CD4-positive, alpha-beta T cell treated with Interleukin-6 at 100 ng/mL for 8 hours (primary cell): ENCODE measurements at regions not wholly inside any gene's neighbourhood (a gene's known extent, or its start where the extent isn't known, plus 50 kb on each side); places are given as distances from the start of the nearest gene placed in this dataset.

Source experiments
- DNase-seq: peaks from one replicate; pipeline ENCODE4 v3.0.0-alpha.2; 2020; ENCODE audit warnings: mixed read lengths, low spot score

DNA sequence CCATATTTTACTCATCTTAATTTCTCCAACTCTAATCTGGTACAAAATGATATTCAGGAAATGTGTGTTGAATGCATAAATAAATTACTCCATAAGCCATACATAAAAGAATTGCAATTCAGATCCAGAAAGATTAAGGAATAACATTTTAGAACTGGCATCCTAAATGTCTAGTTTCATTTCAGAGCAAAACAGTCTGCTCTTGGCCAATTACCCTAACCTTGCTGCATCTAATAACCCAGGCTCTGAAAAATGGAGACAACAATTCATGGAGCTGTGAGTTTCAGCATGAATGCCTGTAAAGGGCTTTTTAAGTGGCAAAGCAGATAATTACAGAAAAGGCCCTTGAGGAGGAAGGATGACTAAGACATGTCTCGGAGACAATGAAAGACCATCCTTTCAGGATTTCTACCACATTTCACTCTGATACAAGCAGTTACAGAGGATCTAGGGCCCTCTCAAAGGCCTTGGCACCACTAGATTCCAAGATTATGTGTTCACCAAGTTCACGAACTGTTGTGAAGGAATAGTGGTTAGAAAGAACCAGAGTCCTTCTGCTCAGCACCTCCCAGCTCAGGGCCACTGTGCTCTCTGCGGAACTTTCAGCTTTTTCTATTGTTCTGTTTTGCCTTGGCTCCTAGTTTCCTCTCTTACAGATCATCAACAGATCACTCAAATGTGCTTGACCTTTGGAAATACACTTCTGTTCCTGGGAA, 157.6 kb upstream of the BLID start:
- DNase-seq, result no peak

DNA sequence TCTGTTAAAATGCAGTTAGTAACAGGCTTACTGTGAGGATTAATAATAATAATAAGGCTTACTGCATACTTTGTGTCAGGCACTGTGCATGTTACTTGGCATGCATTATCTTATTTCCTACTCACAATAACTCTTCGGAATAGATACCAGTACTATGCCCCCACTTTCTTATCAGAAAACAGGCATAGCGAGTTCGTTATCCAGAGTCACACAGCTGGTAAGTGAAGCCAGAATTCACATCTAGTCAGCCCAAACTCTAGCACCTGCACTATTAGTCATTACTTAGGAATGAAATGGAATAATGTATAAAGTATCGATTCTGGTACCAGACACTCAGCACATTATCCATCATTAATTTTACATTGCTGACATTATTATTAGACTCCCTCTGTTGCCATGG, 155.7 kb upstream of the BLID start:
- no peak for DNase-seq

DNA sequence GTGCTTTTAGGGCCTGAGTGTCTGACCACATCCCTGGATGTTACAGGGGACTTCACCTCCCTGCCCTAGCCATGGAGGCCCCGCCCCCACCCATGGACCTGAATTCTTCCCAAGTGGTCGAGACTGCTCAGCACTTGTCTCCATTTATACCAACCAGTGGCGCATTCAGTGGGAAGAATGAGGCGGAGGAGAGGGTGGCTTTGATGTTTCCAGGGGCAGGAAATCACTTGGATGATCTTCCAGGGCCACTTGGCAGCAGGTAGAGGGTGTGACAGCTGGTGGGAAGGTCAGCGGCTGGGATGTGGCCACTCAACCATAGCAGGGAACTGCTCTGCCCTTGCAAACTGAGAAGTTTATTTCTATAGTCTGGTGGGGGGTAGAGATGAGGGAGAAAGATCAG, 155.1 kb upstream of the BLID start:
- no peak for DNase-seq

DNA sequence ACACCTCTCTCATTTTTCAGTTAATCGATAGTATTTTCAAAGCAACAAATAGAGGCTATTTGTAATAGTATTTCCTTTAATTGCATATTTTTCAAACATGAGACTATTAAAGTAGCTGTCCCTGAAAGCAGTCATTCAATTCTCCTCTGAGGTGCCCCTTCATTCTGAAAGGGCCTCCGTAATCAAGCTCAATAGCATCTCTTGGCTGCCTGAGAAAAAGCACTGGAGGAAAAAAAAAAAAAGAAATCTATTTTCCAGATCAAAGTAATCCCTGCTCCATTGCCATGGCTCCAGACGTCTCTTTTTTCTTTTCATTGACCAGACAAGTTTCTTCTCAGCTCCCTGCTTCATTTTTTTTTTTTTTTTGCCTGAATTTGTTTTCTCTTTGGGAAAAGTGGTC, 154.5 kb upstream of the BLID start:
- DNase-seq, result no peak

DNA sequence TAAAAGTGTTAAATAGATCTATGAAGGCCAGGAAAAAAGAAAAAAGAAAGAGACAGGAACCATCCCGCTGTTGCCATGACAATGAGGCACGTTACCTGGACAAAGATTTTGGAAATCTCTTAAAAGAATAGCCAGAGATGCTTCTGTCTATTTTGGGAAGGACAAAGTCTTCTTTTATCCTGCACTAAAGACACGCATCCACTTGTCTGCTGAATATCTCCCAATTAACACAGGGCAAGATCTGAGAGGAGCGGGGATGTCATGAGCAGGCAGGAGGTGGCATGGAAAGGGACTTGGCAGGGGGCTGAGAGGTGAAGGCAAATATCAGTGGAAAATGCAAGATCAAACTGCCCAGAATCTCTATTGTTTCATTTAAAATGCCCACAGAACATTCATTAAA, 153.8 kb upstream of the BLID start:
- no peak for DNase-seq

DNA sequence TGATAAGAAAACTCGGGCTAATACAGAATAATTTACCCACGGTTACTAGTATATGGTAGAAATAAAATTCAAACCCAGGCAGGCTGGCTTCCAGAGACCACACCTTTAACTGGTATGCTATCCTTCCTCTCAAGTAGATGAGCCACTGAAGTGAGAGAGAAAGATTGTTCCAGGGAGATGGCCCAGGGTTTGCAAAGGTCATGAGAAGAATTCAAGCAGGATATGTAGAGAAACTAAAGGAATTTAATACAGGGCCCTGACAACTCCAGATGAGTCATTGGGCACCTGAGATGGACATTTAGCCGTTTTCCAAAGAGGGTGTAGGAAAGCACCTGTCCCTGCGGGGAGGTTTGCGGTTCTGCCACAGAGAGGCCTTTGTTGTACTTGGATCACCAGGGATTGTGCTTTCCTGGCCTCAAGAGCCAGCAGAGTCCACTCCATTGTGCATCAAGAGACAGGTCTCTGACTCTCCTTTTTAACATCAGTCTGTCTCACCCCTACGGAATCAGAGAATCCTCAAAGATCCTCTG, 152.7 kb upstream of the BLID start:
- no peak for DNase-seq

DNA sequence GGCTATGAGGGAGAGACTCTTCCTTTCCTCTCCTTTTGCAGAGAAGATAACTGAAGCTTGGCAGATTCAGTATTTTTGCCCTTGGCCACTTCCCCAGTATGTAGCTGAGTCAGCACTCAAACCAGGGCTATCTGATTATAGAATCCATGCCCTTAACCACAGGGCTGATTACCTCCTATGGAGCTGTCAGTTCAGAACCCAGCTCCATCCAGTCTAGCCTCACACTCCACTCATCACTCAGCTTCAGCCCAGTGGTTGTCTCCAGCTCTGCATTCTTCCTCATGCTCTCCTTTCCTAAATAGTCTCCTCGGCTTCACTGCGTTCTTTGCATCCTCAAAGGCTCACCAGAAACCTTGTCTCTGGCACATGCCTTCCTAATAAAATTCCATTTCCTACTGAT, 151.6 kb upstream of the BLID start:
- no peak for DNase-seq

DNA sequence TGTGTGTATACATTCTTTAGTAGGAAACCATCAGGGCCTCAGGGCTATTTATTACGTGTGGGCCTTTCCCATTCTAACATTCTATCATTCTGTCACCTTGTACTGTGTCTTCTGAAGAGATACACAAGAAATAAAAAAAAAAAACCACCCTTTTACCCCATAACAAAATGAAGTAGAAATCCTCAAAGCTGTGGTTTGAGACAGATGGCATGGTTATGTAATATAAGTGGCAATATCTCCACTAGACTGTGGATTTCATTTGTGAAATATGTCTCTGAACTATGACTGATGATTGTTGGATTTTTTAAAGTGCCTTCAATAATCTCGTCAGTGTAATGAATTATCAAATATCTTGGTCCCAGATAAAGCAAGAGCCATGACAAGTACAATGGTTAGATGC, 150.0 kb upstream of the BLID start:
- no peak for DNase-seq

DNA sequence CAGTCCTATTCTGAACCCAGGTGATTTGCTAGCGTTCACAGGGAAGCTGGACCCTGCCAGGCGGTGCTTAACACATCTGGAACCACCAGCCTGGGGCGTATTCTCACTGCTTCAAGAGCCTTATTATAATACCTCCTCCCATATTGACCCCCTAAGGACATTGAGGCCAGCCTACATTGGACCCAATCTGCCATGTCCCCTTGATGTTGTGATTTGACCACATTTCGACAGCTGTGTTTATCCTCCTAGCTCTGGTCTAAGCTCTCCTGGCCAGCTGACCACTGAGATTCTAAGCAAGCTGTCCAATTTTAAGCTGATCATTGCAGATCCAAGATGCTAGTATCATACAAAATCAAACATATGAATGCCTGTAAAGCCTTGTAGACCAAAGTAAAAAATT, 148.1 kb upstream of the BLID start:
- no peak for DNase-seq

DNA sequence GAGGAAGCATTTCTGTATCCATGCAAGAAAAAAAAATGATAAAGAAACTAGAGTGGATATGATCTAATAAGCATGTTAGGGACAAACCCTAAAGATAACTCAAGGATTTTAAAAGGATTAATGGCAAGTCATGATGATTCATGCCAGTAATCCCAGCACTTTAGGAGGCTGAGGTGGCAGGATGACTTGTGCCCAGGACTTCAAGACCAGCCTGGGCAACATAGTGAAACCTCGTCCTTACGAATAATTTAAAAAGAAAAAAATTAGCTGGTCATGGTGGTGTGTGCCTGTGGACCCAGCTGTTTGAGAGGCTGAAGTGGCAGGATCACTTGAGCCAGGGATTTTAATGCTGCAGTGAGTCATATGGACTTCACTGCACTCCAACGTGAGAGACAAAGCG, 145.5 kb upstream of the BLID start:
- DNase-seq, result no peak

DNA sequence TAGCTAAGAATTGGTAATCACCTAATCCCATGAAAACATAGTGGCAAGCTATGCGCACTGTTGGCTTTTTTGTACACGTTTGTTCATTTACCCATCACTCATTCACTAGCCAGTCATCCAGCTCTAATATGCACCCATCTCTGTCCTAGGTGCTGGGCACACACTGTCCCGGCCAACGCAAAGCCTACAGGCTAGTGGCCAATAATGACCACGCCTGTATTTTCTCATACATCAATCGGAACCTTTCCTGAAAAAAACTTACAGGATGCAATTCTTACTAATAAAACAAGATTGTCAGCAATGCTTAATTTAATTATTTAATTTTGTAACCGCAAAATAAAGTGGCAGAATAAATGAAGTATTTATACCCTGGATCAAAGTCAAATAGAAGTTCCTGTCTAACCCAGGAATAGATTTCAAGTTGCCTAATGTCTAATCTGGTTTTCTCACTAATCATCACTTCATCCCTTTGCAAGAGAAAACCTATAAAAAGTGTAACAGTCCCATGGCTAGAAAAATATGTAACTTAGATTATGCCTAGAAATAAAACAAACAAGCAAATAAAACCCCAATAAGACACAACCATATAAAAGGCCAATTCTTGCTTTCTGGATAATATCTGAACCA, 143.3 kb upstream of the BLID start:
- DNase-seq, result no peak

DNA sequence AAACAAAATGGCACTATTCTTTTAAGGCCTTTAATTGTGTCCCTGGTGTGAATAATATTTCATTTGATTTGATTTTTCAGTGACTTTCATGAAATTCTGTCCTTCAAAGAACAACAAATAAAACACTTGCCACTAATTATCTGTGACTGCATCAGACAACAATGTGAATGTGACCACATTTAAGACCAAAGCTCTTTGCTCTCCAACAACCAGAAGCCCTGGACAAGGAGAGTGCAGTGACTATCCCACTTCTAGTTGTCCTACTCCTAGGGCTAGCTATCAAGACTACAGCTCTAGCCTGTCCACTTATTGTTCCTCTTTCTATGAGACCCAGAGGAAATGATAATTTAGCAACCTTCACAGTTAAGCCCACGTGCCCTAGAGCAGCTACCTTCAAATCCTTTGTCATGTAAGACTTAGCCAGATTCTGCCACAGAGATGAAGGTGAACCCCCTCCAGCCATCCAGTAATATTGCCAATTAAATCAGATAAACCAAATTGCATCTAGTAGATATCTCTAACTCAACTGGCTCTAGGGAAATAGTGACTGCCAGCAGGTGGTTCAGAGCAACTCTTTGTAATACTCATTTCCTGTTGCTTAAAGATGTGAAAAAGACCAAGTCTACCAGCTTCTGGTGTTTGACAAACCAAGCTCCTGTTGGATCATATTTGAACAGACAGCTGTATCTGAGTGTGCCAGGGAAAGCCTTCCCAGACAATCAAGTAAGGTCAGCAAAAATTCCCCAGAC, 142.6 kb upstream of the BLID start:
- no peak for DNase-seq

DNA sequence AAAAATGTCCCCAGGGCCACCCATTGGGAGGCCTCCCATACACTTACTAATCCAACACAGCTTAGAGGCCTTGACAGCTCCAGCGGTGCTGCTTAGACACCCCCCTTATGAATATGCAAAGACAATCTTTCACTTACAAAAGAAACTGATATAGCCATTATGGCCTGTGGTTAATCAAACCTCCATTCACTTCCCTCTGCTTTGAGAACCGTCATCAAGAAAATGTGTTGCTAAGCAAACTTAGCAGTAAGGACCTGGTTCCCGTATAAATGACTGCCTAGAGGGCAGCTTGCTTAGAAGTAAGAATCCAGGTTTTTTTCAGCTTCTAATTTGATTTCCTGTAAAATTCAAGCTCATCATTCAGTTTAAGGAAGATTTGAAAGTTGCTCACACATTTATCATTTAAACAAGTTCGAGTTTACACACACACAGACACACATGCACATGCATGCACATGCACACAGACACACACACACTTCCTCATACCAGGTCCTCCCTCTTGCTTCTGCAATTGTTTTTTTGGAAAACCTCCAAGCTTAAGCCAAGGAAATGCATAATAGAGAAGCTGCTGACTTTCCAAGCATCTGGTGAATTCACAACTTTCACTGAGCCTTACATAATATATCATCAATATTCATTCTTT, 137.7 kb upstream of the BLID start:
- no peak for DNase-seq

DNA sequence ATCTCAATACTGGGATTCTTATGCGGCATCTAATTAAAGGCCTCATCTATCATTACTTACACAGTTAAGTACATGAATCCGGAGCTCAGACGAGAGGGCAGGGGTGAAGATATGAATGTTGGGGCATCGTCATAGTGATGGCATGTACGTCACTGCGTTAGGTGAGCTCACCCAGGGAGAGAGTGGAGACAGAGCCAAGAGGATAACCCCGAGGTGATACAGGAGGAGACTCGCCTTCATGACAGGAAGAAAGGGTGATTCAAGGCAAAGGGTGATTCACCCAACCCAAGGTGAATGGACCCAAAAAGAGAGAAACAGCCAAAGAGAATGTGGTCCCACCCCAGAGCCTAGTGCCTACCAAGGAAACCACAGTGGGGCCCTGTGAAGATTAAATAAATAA, 132.9 kb upstream of the BLID start:
- DNase-seq, result no peak

DNA sequence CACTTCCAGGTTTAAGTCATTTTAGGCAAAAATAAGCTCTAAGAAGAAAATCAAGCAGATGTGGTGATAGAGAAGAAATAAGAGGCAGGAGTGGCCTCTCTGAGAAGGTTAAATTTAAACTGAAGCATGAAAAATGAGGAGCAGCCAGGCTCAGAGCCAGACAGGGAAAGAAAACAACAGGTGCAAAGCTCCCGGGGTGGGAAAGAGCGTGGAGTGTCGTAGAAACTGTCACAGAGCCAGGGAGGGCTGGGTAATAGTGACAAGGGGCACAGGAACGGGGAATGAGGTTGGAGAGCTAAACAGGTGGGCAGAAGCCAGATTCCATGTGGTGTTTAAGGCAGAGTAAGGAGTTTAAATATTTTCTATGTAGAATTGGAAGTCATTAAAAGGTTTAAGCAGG, 132.1 kb upstream of the BLID start:
- DNase-seq, result no peak

DNA sequence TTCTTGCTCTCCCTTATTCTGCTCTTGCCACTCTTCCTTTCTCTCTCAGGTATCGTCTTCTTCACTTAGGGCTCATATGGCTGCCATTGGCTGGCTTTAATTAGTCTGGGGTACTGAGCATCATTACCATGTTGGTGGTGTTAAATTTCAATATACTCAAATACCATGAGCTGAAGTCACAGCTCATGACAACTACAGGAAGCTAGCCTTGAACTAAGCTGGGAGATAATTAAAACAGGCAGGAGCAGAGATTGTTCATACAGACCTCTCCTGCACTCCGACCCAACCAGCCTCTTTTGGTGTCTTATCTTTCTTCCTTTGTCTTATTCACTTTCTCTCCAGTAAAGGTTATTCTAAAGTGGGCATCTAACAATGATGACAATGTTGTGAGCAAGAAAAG, 130.9 kb upstream of the BLID start:
- DNase-seq, result no peak

DNA sequence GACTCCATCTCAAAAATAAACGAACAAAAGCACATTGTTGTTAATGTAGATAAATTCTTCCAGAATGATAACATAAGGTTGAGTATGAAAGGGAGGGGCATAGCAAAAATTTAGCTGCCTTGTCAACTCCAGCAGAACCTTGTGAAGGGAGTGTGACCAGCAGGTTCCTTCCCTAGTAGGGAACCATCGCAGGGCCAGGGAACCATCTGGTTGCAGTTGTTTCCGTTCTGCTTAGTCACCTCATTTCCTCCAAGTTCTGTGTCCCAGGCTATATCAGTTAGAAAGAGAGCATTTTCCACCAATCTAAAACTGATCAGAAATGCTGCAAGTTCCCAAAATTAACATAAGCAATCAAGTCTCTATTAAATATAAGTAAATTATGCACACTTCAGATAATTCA, 126.7 kb upstream of the BLID start:
- no peak for DNase-seq

DNA sequence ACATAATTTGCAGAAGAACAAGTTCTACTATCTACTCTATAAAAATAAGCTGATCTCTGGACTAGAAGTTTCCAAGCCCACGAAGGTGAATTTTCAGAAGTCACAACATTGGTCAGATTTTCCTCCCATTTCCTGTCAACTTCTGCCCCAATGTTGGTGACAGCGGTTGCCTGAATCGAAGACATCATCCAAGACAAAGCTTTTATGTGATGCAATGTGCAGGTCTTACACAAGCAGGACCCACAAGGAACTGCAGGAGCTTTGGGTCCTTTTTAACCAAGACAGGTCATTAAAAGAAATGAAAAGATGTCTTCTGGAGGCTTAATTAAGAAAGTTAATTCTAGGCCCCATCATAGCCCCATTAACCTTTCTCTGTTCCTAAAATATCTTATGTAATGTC, 125.6 kb upstream of the BLID start:
- DNase-seq, result no peak

DNA sequence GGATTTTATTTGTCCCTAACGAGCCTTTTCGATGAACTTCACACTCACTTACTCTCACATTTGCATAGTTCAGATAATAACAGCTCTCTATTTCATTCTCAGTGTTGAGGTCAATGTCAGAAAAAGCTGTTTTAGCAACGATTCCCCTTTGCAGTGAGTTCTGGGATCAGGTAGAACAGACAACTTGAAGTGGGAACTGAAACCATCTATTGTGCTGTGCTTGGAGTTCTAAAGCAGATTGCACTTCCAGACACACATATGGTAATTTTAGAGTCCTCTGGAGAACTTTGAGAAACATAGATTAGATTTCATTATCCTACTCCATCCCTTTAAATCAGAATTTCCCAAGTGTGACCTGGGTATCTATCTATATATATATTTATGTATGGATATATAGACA, 124.6 kb upstream of the BLID start:
- DNase-seq, result no peak

DNA sequence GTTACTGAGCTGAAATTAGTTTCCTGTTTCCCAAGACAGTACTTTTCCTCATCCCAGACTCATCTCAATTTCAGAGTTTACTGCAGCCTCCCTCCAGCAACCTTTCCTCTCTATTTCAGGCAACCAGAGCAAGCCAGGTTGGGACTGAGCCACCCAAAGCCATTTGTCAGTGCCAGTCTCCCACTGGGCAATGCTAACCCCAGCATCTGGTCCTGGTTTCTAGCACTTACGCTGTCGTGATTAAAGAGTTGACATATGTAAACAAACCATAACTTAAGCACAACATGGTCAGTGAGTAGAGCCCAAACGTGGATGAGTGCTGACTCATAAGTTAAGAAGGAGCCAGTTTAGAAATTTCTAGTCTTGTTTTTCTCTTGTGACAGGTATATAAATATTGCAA, 119.6 kb upstream of the BLID start:
- no peak for DNase-seq

DNA sequence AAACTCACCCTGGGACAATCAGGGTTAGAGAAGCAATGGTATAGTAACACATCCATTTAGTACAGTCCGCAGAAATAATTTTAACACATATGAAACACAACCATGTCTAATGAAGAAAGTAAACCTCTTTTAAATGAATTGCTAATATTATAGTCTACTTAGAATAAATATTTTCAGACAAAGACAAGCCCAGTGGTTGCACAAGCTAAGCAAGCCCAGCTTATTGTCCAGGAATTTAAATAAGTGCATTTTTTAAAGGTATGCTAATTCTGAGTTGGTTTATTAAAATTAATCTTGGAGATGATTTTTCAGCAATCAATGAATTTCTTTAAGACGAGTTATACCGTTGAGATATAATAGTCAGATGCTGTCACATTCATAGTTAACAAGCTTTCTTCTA, 118.8 kb upstream of the BLID start:
- DNase-seq, result no peak

DNA sequence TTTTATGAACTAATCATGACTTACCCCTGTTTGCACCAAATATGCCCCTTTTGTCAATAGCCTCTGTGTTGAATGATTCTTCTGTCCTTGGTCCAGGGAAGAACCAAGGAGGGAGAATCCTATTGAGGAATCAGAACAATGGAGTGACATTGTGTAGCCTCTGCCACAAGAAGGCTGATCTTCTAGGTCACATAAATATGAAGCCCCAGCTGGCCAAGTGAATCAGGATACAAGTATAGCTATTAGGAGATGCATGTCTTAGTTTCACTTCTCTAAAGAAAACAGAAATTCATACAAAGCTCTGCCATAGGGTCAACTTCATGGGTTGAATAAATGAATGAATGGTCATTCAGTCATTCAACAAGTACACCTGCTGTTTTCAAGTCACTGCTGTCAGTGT, 118.2 kb upstream of the BLID start:
- no peak for DNase-seq

DNA sequence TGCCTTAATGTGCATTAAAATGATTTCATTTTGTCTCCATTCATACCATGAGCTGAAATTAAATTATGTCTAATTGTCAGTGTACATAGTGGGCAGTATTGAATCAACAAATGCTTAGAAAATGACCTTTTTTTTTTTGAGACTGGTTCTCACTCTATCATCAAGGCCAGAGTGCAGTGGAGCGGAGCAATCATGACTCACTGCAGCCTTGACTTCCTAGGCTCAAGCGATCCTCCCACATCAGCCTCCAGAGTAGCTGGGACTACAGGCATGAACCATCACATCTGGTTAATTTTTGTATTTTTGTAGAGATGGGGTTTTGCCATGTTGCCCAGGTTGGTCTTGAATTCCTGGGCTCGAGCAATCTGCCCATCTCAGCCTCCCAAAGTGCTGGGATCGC, 117.0 kb upstream of the BLID start:
- DNase-seq, result no peak
